Effector CD8-positive, alpha-beta T cell (primary cell): ENCODE measurements at regions not wholly inside any gene's neighbourhood (a gene's known extent, or its start where the extent isn't known, plus 50 kb on each side); places are given as distances from the start of the nearest gene placed in this dataset.

Source experiments
- DNase-seq: peaks from one replicate; lab custom pipeline; 2025; lab: John Stamatoyannopoulos, UW

DNA sequence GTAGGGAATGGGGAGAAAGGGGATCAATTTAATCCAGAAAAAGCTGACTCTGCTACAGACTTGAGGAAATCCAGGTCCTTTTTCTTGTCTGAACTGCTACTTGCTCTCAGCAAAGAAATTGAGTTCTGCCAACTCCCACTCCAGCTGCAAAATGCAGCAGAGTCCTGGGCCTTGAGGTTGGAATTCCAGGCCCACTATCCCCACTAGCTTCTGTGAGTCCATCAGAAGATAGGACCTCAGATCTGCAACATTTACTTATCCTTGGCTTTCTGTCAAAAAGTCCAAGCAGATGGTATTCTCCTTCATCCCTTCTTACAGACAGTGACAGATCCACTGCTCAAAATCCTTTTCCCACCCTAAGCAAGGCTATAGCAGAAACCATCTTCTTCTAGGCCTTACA lies 219.2 kb downstream of the ARHGAP12 start:
- DNase-seq: no peak

- DNase-seq: no peak
Observed at GRCh38 chr10:31709028-31709427, 219.6 kb downstream of the ARHGAP12 start.

GRCh38 chr10:31708474-31708873 lies 220.2 kb downstream of the ARHGAP12 start:
- no peak for DNase-seq

DNA sequence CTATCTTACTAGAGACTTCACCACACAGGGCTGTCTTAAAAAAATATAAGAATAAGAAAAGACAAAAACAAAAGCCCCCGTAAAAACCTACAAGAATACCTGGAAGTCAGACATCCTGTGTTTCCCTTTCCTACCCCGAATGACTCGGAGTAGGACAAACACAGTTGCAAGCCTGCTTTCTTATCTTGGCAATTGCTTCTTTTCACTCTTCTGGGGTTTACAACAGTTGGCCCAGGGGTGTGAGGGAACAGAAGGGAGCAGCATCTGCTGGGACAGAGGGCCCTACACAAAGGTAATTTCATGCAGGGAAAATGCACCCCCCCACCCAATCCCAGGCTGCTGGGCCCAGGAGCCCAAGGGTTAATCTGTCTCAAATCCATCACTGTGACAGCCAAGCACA lies 220.6 kb downstream of the ARHGAP12 start:
- no peak for DNase-seq

DNA sequence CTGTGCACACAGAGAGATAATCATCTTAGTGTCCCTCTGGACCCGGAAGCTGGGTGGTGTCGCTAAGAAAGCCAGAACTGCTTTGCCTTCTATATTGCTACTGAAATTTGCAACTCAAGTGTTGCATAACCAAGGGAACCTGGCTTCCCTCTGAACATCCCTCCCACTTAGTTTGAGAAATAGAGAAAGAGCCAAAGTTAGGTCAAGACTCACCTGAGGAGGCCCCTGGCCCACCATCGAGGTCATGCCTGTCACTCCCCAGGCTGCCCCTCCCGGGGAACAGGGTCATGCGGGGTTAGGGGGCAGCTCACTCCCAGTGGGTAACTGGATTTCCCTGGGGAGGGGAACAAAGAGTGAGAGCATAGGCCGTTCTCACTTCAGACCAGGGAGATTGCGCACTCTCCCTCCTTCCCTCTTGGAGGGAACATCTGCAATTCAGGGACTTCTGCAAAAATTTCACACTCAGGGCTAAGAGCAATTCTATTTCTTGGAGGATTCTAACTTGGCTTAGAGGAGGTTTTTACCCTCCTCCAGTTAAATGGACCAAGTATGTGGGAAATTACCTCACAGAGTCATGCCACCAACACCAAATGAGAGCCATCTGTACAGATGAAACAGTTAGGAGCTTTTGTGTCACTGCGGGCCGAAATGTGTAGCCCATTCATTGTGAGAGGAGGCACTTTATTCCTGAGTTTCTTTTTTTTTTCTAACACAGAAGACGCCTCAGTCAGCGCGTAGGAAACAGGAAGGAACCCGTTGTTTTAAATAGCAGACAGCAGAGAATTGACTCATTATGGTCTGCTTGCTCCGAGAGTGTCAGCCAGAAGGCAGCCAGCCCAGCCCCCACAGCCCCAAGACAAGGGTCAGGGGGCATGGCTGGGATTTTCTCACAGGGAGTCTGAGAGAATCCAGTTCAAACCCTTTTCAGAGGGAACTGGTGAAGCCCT lies 221.3 kb downstream of the ARHGAP12 start:
- no peak for DNase-seq

GRCh38 chr10:31706464-31707092 lies 222.1 kb downstream of the ARHGAP12 start:
- DNase-seq: no peak

DNA sequence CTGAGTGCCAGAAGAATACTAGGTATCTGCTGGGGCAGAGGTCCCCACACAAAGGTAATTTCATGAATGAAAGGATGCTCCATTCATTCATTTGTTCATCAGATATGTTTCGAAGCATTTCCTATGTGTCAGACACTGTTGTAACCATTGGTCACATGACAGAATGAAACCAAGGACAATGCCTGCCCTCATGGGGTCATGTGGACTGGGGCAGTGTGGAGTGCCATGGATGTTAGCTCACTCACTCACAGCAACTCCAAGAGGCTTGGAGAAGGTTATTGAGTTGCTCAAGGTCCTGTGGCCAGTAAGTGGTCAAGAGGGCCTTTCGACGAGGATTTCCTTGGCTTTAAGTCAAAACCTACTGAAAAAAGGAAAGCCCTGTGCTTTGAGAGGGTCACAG lies 223.5 kb downstream of the ARHGAP12 start:
- no peak for DNase-seq

DNA sequence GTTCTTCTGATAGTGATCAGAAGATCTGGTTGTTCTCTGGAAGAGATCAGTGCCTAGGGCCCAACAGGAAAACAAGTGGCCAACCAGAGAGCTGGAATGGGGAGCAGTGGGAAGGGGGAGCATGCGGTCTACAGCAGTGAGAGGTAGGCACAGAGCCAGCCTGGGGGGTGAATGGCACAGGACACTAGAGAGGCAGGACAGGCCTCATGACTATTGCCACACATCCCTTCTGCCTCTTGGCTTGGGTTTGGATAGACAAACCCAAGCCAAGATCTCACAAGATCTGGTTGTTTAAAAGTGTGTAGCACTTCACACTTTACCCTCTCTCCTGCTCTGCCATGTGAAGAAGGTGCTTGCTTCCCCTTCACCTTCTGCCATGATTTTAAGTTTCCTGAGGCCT lies 224.4 kb downstream of the ARHGAP12 start:
- DNase-seq: no peak

DNA sequence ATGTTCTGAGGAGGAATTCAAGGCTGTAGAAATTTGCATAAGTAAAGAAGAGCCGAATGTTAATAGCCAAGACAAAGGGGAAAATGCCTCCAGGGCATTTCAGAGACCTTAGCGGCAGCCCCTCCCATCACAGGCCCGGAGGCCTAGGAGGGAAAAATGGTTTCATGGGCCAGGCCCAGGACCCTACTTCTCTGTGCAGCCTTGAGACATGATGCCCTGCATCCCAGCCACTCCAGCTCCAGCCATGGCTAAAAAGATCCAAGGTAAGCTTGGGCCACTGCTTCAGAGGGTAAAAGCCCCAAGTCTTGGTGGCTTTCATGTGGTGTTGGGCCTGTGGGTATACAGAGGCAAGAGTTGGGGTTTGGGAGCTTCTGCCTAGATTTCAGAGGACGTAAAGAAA lies 225.7 kb downstream of the ARHGAP12 start:
- no peak for DNase-seq

GRCh38 chr10:31702005-31702404 lies 226.6 kb downstream of the ARHGAP12 start:
- no peak for DNase-seq

- DNase-seq: no peak
Observed at GRCh38 chr10:31701546-31701945, 227.1 kb downstream of the ARHGAP12 start.

DNA sequence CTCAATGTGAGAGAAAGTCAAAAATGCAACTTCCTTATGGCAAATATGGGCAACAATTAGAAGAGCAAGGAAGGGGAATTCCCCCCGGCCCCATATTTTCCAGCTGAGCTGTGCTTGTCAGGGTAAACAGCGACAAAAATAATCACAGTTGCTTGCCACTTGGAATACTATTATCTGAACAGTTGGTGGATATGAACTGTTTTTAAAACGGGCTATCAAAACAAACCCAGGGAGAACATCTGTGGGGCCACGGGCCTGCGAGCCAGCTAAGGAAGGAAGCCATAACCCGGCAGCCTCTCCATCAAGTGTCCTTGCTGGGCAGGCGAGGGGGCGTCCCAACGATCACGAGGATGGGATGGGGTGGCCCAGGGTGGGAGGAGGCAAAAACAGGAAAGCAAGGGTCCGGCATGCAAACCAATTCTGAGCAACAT lies 228.4 kb downstream of the ARHGAP12 start:
- DNase-seq: no peak

- no peak for DNase-seq
Observed at GRCh38 chr10:31698181-31698830, 230.3 kb downstream of the ARHGAP12 start.

- DNase-seq: no peak
Observed at GRCh38 chr10:31697271-31698180, 231.1 kb downstream of the ARHGAP12 start.

DNA sequence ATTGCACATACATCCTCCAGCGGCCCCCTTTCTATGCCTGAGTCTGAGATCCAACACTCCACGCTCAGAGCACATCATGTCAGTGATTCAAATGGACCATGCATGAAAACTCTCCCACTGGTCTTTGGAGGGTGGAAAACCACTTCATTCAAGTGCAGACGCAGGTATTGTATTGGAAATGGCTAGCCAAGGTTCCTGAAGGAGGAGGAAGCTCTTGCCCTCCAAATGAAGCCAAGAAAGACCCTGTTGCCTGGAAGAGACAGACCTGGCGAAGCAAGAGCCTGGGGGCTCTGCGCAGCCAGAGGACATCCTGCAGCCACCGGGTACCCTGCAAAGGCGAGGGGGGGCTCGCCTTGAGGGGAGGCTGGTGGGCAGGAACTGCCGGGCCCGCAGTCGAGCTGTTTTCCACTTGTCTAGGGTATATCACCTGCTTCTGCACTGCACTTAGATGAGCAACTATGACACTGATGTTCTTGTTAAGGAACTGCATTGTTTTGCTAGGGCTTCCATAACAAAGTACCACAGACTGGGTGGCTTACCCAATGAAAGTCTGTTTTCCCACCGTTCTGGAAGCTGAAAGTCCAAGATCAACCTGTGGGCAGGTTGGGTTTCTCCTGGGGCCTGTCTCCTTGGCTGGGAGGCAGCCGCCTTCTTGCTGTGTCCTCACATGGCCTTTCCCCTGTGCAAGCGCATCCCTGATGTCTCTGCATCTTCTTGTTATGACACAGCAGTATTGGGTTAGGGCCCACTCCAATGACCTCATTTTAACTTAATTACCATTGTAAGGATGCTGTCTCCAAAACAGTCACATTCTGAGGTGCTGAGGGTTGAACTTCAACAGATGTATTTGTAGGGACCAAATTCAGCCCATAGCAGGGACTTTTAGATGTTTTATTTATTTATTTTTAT lies 233.4 kb downstream of the ARHGAP12 start:
- DNase-seq: no peak

GRCh38 chr10:31694126-31694685 lies 234.4 kb downstream of the ARHGAP12 start:
- no peak for DNase-seq

DNA sequence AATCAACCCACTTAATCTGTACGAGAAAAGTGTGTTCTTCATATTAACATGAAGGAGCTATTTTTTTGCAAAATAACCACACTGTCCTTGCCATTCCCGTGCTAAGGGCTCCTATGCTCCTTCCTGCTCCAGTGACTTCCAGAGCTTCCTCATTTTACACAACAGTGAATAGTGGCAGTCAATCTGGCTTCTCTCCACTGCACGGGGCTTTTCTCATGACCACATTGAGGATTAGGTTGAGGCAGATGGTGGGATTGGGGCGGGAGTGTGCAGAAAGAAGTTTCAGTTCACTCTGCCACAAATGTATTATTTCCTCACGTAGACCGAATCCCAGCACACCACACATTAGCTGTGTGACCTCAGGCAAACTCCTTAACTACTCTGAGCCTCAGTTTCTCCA lies 235.1 kb downstream of the ARHGAP12 start:
- no peak for DNase-seq

DNA sequence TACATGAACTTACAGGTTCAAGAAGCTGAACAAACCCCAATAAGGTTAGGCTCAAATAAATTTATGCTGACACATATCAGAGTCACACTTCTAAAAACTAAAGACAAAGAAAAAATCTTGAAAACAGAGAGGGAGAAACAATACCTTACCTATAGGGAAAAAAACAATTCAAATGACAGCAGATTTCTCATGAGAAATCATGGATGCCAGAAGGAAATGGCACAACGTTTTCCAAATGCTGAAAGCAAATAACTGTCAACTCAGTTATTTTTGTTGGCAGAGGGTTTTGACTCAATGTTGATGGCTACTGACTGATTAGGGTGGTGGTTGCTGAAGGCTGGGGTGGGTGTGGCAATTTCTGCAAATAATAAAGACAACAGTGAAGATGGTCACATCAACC lies 239.4 kb downstream of the ARHGAP12 start:
- DNase-seq: no peak

DNA sequence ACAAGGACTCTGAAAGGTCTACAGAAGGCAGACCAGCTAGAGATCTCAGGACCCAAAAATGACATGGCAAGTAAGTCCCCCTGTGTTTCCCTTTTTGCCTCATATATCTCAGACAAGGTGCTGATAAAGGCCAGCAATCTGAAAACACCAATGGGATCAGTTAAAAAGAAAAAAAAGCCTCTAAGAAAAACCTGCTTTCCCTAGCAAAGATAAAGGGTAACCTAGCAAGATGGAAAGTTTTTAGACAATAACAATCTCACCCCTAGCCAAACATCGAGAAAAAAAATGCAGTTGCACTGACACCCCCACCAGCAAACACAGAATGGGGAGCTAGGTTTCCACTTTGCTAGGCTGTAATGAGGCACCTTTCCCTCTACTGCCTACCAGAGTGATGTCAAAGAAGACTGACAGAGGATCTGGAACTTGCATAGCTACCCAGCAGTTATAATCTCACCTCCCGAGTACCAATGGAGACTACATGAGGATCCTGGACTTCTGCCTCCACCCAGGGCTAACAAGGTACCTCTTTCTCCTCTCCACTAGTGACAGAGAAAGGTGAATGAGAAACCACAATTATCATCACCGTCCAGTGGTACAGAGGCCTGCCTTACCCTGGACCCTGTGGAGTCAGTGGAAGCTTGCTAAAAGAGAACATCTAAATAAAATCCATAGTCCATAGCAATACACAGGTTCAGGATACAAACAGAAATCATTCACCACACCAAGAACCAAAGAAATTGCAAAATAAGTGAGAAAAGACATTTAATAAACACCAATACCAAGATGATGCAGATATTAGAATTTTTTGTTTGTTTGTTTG lies 240.8 kb downstream of the ARHGAP12 start:
- DNase-seq: no peak
